HL-60 (cell line): ENCODE measurements at regions not wholly inside any gene's neighbourhood (a gene's known extent, or its start where the extent isn't known, plus 50 kb on each side); places are given as distances from the start of the nearest gene placed in this dataset.

Experiments
- CTCF ChIP-seq: IDR thresholded peaks from one replicate; pipeline ENCODE4 v1.5.1; 2011; ENCODE audit warnings: low read length, control low read depth, inconsistent platforms; ENCODE audit not compliant: insufficient read depth
- POLR2AphosphoS5 ChIP-seq: IDR thresholded peaks from 2 replicates; pipeline ENCODE4 v1.6.1; 2012; ENCODE audit warnings: low read depth
- REST ChIP-seq: IDR thresholded peaks from 2 replicates; pipeline ENCODE4 v1.6.1; 2012; ENCODE audit warnings: low read depth; ENCODE audit not compliant: insufficient replicate concordance

- TF ChIP-seq POLR2AphosphoS5 (no peak), CTCF (no peak), REST (no peak)
Observed at GRCh38 chr3:137343283-137343682, 385.5 kb downstream of the IL20RB start.
